Esophagus squamous epithelium (tissue), 5 donors: ENCODE measurements at regions not wholly inside any gene's neighbourhood (a gene's known extent, or its start where the extent isn't known, plus 50 kb on each side); places are given as distances from the start of the nearest gene placed in this dataset.
"Not testable (repeated sequence)": the region's sequence is repeated elsewhere in the genome, so short reads cannot be mapped to it uniquely, and the experiment has no call there.

Experiments
- DNase-seq: peaks from one replicate; lab custom pipeline; 2025; lab: John Stamatoyannopoulos, UW
- H3K27ac ChIP-seq, 4 donors: fragments of 200-600 bp; sonication (generic); one replicate each; pipeline ENCODE4 v1.5.1; 2016 to 2019; ENCODE audit warnings: mild to moderate bottlenecking in 1 of 4
- H3K27me3 ChIP-seq, 4 donors: fragments of 200-600 bp; sonication (generic); 1 replicate in 3 of 4; 2 replicates in 1 of 4; pipeline versions ENCODE4 v1.5.1 to v1.6.0; 2017 to 2021; ENCODE audit warnings: antibody characterized with exemption in 1 of 4
- H3K36me3 ChIP-seq, 3 donors: fragments of 200-600 bp; sonication (generic); one replicate each; pipeline ENCODE4 v1.5.1; 2016 to 2019
- H3K4me1 ChIP-seq, 3 donors: fragments of 200-600 bp; sonication (generic); one replicate each; pipeline ENCODE4 v1.5.1; 2017 to 2019
- H3K4me3 ChIP-seq, 4 donors: fragments of 200-600 bp; sonication (generic); 1 replicate in 3 of 4; 2 replicates in 1 of 4; pipeline ENCODE4 v1.5.1; 2016 to 2019; ENCODE audit warnings: mild to moderate bottlenecking in 2 of 4, moderate library complexity in 1 of 4
- H3K9me3 ChIP-seq, 3 donors: fragments of 200-600 bp; sonication (generic); one replicate each; pipeline ENCODE4 v1.5.1; 2016 to 2019
- CTCF ChIP-seq, 6 experiments: fragments of 450-650 bp in 4 of 6; fragments of 200-600 bp in 2 of 6; sonication (generic) in 2 of 6; IDR thresholded peaks; one replicate each; pipeline ENCODE4 v1.5.1; 2016 to 2019; ENCODE audit warnings: antibody characterized with exemption in 6 of 6, mild to moderate bottlenecking in 4 of 6, moderate library complexity in 4 of 6
- POLR2A ChIP-seq, 4 donors: fragments of 450-650 bp; IDR thresholded peaks; one replicate each; pipeline ENCODE4 v1.6.1; 2017; ENCODE audit warnings: antibody characterized with exemption in 4 of 4, mild to moderate bottlenecking in 4 of 4, moderate library complexity in 3 of 4
- WGBS, 2 donors: methylation state at CpG; one replicate each; pipeline ENCODE4 v1.1.5; 2018; 5-methylcytosine and 5-hydroxymethylcytosine counted together
- intact Hi-C: fragments of 100-400 bp; cut with DNase I; formaldehyde crosslinking; loops from one replicate; pipeline ENCODE4 v1.15.0; 2022
- donor health status: DM: yes; HTN: yes; CAD: no.

GRCh38 chr18:52160636-52161035 is 179.4 kb upstream of the DCC start:
- no peak for DNase-seq
- no peaks in the 10 kb centered on the region for H3K4me1 ChIP-seq
- H3K9me3 ChIP-seq: peaks cover 0 to 15% (median 0%) of the 10 kb centered on the region in 3 donors
- no peaks in the 10 kb centered on the region for H3K27me3 ChIP-seq
- TF ChIP-seq CTCF (IDR thresholded peaks at IDR 0.05) (no peak), POLR2A (IDR thresholded peaks at IDR 0.05) (no peak)
- H3K27ac ChIP-seq: no peak overlapping the region
- WGBS, 2 donors: 47 to 49% methylated on average over 2 of the region's 2 CpGs
- no peak overlapping the region for H3K4me3 ChIP-seq
- H3K36me3 ChIP-seq: no peaks in the 10 kb centered on the region
- intact Hi-C loops: no loop called here

GRCh38 chr18:52163478-52163877 is 176.5 kb upstream of the DCC start:
- Histone ChIP-seq H3K9me3 (peaks cover 0 to 15% (median 0%) of the 10 kb centered on the region in 3 donors), H3K27me3 (no peaks in the 10 kb centered on the region), H3K4me3 (no peak overlapping the region), H3K27ac (no peak overlapping the region), H3K4me1 (no peaks in the 10 kb centered on the region), H3K36me3 (no peaks in the 10 kb centered on the region)
- TF ChIP-seq CTCF (IDR thresholded peaks at IDR 0.05): no peak
- TF ChIP-seq POLR2A (IDR thresholded peaks at IDR 0.05): no peak
- 88 to 94% methylated on average over 1 of the region's 1 CpG for WGBS, 2 donors
- no peak for DNase-seq
- intact Hi-C loops: no loop called here

- H3K4me1 ChIP-seq, H3K9me3 ChIP-seq, H3K27me3 ChIP-seq, H3K27ac ChIP-seq, H3K4me3 ChIP-seq, DNase-seq, intact Hi-C loops, H3K36me3 ChIP-seq: not testable (repeated sequence)
- WGBS, 2 donors: 51 to 77% methylated on average over 3 of the region's 3 CpGs
Measured at GRCh38 chr18:52168131-52168530, 171.9 kb upstream of the DCC start.

GRCh38 chr18:52174220-52174619 is 165.8 kb upstream of the DCC start:
- no peak for DNase-seq
- H3K4me3 ChIP-seq: no peak overlapping the region
- H3K36me3 ChIP-seq: no peaks in the 10 kb centered on the region
- no peaks in the 10 kb centered on the region for H3K4me1 ChIP-seq
- intact Hi-C loops: no loop called here
- no peak for TF ChIP-seq POLR2A (IDR thresholded peaks at IDR 0.05)
- TF ChIP-seq CTCF (IDR thresholded peaks at IDR 0.05): no peak
- H3K9me3 ChIP-seq: no peaks in the 10 kb centered on the region
- WGBS, 2 donors: 73 to 78% methylated on average over 1 of the region's 1 CpG
- no peaks in the 10 kb centered on the region for H3K27me3 ChIP-seq
- H3K27ac ChIP-seq: no peak overlapping the region

GRCh38 chr18:52175406-52175805 is 164.6 kb upstream of the DCC start:
- no peak for TF ChIP-seq CTCF (IDR thresholded peaks at IDR 0.05)
- TF ChIP-seq POLR2A (IDR thresholded peaks at IDR 0.05): no peak
- WGBS, 2 donors: 55 to 82% methylated on average over 1 of the region's 1 CpG
- Histone ChIP-seq H3K36me3 (no peaks in the 10 kb centered on the region), H3K27ac (no peak overlapping the region), H3K9me3 (no peaks in the 10 kb centered on the region), H3K4me1 (no peaks in the 10 kb centered on the region), H3K27me3 (no peaks in the 10 kb centered on the region), H3K4me3 (no peak overlapping the region)
- no peak for DNase-seq
- intact Hi-C loops: no loop called here

GRCh38 chr18:52183107-52183506 is 156.9 kb upstream of the DCC start:
- TF ChIP-seq POLR2A (IDR thresholded peaks at IDR 0.05) (no peak), CTCF (IDR thresholded peaks at IDR 0.05) (no peak)
- no peak overlapping the region for H3K27ac ChIP-seq
- H3K4me3 ChIP-seq: no peak overlapping the region
- H3K36me3 ChIP-seq: no peaks in the 10 kb centered on the region
- peaks cover 0 to 12% (median 0%) of the 10 kb centered on the region in 3 donors for H3K9me3 ChIP-seq
- no peaks in the 10 kb centered on the region for H3K4me1 ChIP-seq
- 79 to 86% methylated on average over 2 of the region's 2 CpGs for WGBS, 2 donors
- no peaks in the 10 kb centered on the region for H3K27me3 ChIP-seq
- DNase-seq: no peak
- intact Hi-C loops: no loop called here
